Body of pancreas (tissue), 4 donors: ENCODE measurements at regions not wholly inside any gene's neighbourhood (a gene's known extent, or its start where the extent isn't known, plus 50 kb on each side); places are given as distances from the start of the nearest gene placed in this dataset.

Experiments used
- CTCF ChIP-seq, 7 experiments: fragments of 450-650 bp in 4 of 7; fragments of 200-600 bp in 3 of 7; sonication (generic) in 3 of 7; IDR thresholded peaks; one replicate each; pipeline ENCODE4 v1.5.1; 2016 to 2019; ENCODE audit warnings: antibody characterized with exemption in 7 of 7
- POLR2A ChIP-seq, 3 donors: fragments of 450-650 bp; IDR thresholded peaks; one replicate each; pipeline ENCODE4 v1.6.1; 2016; ENCODE audit warnings: antibody characterized with exemption in 3 of 3, mild to moderate bottlenecking in 2 of 3

GRCh38 chr15:92272106-92272505, 121.6 kb upstream of the ST8SIA2 start:
- TF ChIP-seq CTCF (IDR thresholded peaks at IDR 0.05) (no peak), POLR2A (IDR thresholded peaks at IDR 0.05) (no peak)
